Prostate gland (tissue), 2 donors: ENCODE measurements at regions not wholly inside any gene's neighbourhood (a gene's known extent, or its start where the extent isn't known, plus 50 kb on each side); places are given as distances from the start of the nearest gene placed in this dataset.

Experiments used
- POLR2A ChIP-seq: fragments of 450-650 bp; IDR thresholded peaks from one replicate; pipeline ENCODE4 v1.6.1; 2016; ENCODE audit warnings: antibody characterized with exemption, mild to moderate bottlenecking
- POLR2AphosphoS5 ChIP-seq: sonication (generic); formaldehyde crosslinking; IDR thresholded peaks from one replicate; pipeline ENCODE4 v1.6.1; 2017; ENCODE audit warnings: antibody characterized with exemption
- TF ChIP-seq, protein P1 (sequence below), 4 experiments: fragments of 200-600 bp in 2 of 4; fragments of 450-650 bp in 2 of 4; sonication (generic) in 2 of 4; IDR thresholded peaks; 1 replicate in 3 of 4; 2 replicates in 1 of 4; pipeline ENCODE4 v1.5.1; 2016 to 2019; ENCODE audit warnings: antibody characterized with exemption in 4 of 4, mild to moderate bottlenecking in 2 of 4, moderate library complexity in 2 of 4

DNA sequence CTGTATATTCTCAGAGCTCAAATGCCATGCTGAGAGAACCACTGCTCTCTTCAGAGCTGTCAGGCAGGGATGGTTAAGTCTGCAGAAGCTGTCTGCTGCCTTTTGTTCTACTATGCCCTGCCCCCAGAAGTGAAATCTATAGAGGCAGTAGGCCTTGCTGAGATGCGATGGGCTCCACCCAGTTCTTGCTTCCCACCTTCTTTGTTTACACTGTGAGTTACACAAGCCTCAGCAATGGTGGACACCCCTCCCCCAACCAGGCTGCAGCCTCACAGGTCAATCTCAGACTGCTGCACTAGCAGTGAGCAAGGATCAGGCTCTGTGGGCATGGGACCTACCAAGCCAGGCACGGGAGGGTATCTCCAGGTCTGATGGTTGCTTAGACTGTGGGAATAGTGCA, 271.6 kb downstream of the CENPC start:
- TF ChIP-seq POLR2AphosphoS5 (no peak), POLR2A (no peak)
- TF ChIP-seq, protein P1, sequence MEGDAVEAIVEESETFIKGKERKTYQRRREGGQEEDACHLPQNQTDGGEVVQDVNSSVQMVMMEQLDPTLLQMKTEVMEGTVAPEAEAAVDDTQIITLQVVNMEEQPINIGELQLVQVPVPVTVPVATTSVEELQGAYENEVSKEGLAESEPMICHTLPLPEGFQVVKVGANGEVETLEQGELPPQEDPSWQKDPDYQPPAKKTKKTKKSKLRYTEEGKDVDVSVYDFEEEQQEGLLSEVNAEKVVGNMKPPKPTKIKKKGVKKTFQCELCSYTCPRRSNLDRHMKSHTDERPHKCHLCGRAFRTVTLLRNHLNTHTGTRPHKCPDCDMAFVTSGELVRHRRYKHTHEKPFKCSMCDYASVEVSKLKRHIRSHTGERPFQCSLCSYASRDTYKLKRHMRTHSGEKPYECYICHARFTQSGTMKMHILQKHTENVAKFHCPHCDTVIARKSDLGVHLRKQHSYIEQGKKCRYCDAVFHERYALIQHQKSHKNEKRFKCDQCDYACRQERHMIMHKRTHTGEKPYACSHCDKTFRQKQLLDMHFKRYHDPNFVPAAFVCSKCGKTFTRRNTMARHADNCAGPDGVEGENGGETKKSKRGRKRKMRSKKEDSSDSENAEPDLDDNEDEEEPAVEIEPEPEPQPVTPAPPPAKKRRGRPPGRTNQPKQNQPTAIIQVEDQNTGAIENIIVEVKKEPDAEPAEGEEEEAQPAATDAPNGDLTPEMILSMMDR (IDR thresholded peaks at IDR 0.05), result no peak
